Activated T-helper 1 cell treated with anti-CD3 and anti-CD28 coated beads, Interleukin-12 subunit alpha, Interleukin-12 subunit beta, Interleukin-2, Interleukin-4 antibody, amounts not matched to agents 30 ng/mL and 10 ng/mL and 1 ng/mL, durations not matched to agents 14 hours and 24 hours and 36 hours (primary cell): ENCODE measurements at regions not wholly inside any gene's neighbourhood (a gene's known extent, or its start where the extent isn't known, plus 50 kb on each side); places are given as distances from the start of the nearest gene placed in this dataset.

Experiments
- DNase-seq: peaks from one replicate; pipeline ENCODE4 v3.0.0; 2021; ENCODE audit warnings: low spot score
- H3K27ac Mint-ChIP-seq: one replicate; pipeline ENCODE4 v1.8.0; 2021; ENCODE audit warnings: mild to moderate bottlenecking, mixed read lengths
- H3K27me3 Mint-ChIP-seq: one replicate; pipeline ENCODE4 v1.8.0; 2022; ENCODE audit warnings: mild to moderate bottlenecking, moderate library complexity, mixed read lengths; ENCODE audit not compliant: insufficient read depth
- H3K36me3 Mint-ChIP-seq: one replicate; pipeline ENCODE4 v1.8.0; 2021; ENCODE audit warnings: low read depth, mixed read lengths
- H3K4me1 Mint-ChIP-seq: one replicate; pipeline ENCODE4 v1.8.0; 2021; ENCODE audit warnings: low read depth, mixed read lengths
- H3K4me3 Mint-ChIP-seq: one replicate; pipeline ENCODE4 v1.8.0; 2021; ENCODE audit warnings: mild to moderate bottlenecking, moderate library complexity, mixed read lengths
- H3K9me3 Mint-ChIP-seq: one replicate; pipeline ENCODE4 v1.8.0; 2021; ENCODE audit warnings: mixed read lengths
- intact Hi-C: fragments of 100-400 bp; cut with micrococcal nuclease; formaldehyde crosslinking; loops from one replicate; pipeline ENCODE4 v1.15.1; 2024

- H3K36me3 Mint-ChIP-seq: no peaks in the 10 kb centered on the region
- intact Hi-C loops: no loop called here
- no peak for DNase-seq
- no peaks in the 10 kb centered on the region for H3K4me1 Mint-ChIP-seq
- H3K9me3 Mint-ChIP-seq: no peaks in the 10 kb centered on the region
- H3K4me3 Mint-ChIP-seq: no peak overlapping the region
- H3K27ac Mint-ChIP-seq: no peak overlapping the region
- H3K27me3 Mint-ChIP-seq: peaks cover 2% of the 10 kb centered on the region
Measured at GRCh38 chr5:92911851-92912250, 669.2 kb downstream of the NR2F1-AS1 start.

- H3K27me3 Mint-ChIP-seq: peaks cover 2% of the 10 kb centered on the region
- no peaks in the 10 kb centered on the region for H3K9me3 Mint-ChIP-seq
- H3K27ac Mint-ChIP-seq: no peak overlapping the region
- intact Hi-C loops: no loop called here
- H3K4me1 Mint-ChIP-seq: no peaks in the 10 kb centered on the region
- H3K36me3 Mint-ChIP-seq: no peaks in the 10 kb centered on the region
- no peak overlapping the region for H3K4me3 Mint-ChIP-seq
- no peak for DNase-seq
Measured at GRCh38 chr5:92911293-92911692, 669.7 kb downstream of the NR2F1-AS1 start.

DNA sequence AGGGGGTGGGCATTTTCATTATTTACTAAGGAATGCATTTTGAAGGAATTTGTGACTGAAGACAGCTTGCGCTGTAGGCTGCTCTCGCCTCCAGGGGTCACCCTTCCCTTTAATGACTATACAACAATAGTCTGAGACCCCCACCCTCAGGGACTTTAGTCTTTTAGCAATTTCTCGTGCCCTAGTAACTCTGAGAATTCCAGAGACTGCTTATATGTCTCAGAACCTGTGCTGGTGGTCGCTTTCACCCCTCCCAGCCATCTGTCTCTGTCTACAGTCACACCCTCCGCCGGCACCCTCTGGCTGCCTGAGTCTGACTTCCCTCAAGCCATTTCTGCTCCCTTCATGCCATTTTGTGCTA is 671.4 kb downstream of the NR2F1-AS1 start:
- no peak overlapping the region for H3K27ac Mint-ChIP-seq
- no peaks in the 10 kb centered on the region for H3K36me3 Mint-ChIP-seq
- no peaks in the 10 kb centered on the region for H3K9me3 Mint-ChIP-seq
- intact Hi-C loops: no loop called here
- no peak for DNase-seq
- H3K4me3 Mint-ChIP-seq: no peak overlapping the region
- peaks cover 2% of the 10 kb centered on the region for H3K27me3 Mint-ChIP-seq
- H3K4me1 Mint-ChIP-seq: no peaks in the 10 kb centered on the region

DNA sequence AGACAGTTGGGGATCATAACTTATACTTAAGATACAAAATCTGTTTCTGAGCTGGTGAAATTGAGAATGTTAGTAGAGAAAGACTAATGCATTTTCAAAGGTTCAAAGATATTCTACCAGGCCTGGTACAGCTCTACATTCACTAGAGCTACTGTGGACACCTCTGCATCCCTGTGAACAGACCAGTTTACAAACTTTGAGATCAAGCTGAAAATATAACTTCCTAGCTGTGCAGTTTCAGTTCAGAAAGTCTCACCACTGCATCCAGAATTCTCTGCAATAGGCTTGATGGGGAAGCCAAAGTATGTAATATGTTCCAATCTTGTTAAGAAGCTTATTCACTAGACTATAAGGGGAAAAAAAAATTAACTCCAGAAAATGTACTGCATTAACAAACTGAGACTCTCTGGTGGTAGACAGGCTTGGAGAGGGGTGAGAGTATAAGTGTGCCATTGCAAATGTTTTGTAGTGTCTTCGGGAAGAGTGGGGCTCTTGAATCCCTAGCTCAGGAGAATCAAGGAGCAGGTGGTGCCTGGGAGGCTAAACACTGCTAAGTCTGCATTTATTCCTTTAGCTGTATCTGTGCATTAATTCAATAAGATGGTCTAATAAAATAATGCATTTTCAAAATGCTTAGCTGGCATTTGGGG is 671.9 kb downstream of the NR2F1-AS1 start:
- no peak overlapping the region for H3K4me3 Mint-ChIP-seq
- intact Hi-C loops: no loop called here

DNA sequence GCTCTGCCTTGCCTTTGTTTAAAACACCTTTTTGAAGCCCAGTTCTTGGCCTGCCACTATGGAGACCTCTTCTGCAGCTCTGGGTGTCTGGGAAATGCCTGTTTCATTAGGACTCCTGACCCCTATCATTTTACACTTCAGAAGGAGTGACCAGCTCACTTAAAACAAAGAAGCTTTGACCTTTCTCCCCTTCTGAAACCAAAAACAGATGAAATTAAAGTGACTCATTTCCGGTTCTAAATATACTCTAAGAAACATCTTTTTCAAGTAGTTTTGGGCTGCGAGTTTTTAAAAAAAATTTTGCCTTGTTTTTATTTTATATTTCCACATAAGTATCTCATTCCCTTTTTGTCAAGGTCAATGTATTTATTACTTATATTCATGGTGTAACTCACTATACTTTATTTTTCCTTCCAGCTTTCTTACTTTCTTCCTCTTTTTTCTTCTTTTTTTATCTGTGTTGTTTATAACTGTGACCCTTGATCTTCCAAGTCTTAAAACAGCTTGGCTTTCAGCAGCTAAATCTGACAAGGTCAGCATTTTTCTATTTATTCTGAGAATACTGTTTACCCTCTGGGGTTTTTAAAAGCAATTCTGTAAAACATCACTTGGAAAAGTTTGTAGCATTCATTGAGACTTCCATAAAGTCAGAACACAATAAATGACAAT is 672.9 kb downstream of the NR2F1-AS1 start:
- intact Hi-C loops: no loop called here
- Mint-ChIP-seq H3K9me3 (no peaks in the 10 kb centered on the region), H3K36me3 (no peaks in the 10 kb centered on the region), H3K27ac (no peak overlapping the region), H3K27me3 (peaks cover 2% of the 10 kb centered on the region), H3K4me1 (no peaks in the 10 kb centered on the region), H3K4me3 (no peak overlapping the region)
- DNase-seq: no peak

More for the DNA sequence above, 671.9 kb downstream of the NR2F1-AS1 start:
- H3K4me1 Mint-ChIP-seq: no peaks in the 10 kb centered on the region
- DNase-seq: no peak
- H3K9me3 Mint-ChIP-seq: no peaks in the 10 kb centered on the region
- peaks cover 2% of the 10 kb centered on the region for H3K27me3 Mint-ChIP-seq
- H3K36me3 Mint-ChIP-seq: no peaks in the 10 kb centered on the region
- H3K27ac Mint-ChIP-seq: no peak overlapping the region

DNA sequence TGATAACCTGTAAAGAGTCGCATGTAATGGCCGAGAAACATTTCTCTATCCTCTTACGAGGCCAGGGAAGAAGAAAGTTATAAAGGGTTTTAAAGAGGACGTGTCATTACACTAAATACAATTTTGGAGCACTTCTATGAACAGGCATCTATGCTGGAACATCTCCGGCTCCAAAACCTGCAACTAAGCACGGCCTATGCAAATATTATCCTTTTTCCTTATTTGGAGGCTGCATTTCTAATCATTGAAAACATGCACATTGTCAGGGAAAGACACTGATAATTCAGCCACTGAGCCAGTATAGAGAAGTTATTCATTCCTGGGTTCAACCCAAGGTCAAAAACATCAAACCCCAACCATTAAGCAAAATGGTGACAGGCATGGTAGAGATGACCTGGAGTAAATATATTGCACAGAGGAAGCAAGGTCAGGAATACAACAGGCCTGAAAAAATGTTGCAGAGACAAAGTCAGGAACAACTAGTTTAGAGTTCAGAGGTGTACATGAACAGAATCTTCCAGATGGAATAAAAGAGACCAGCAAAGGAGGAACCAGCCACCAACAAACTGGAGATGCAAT is 674.1 kb downstream of the NR2F1-AS1 start:
- intact Hi-C loops: no loop called here

GRCh38 chr5:92904021-92904420 is 677.0 kb downstream of the NR2F1-AS1 start:
- no peaks in the 10 kb centered on the region for H3K36me3 Mint-ChIP-seq
- H3K27me3 Mint-ChIP-seq: no peaks in the 10 kb centered on the region
- no peak for DNase-seq
- intact Hi-C loops: no loop called here
- no peak overlapping the region for H3K27ac Mint-ChIP-seq
- no peak overlapping the region for H3K4me3 Mint-ChIP-seq
- no peaks in the 10 kb centered on the region for H3K9me3 Mint-ChIP-seq
- no peaks in the 10 kb centered on the region for H3K4me1 Mint-ChIP-seq

More for the DNA sequence above, 674.1 kb downstream of the NR2F1-AS1 start:
- Mint-ChIP-seq H3K4me3 (no peak overlapping the region), H3K9me3 (no peaks in the 10 kb centered on the region), H3K36me3 (no peaks in the 10 kb centered on the region), H3K4me1 (no peaks in the 10 kb centered on the region), H3K27ac (no peak overlapping the region), H3K27me3 (peaks cover 2% of the 10 kb centered on the region)
- DNase-seq: no peak

DNA sequence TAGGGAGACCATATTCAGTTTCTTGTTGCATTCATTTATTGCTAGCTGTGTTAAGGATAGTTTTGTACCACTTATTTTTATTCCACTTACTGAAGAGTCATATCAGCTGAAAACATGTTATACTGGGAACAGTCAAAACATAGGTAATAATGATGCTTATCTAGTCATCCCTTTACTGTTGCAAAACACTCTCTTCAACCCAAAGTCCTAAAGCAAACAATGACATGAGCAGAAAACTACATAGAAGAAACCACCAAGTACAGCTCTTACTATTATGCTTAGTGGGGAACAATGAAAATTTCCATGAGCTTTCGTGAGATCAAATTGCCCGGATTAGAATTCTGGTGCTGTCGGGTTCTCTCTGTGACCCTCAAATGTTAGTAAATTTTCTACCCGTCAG is 681.4 kb downstream of the NR2F1-AS1 start:
- Mint-ChIP-seq H3K36me3 (no peaks in the 10 kb centered on the region), H3K4me3 (no peak overlapping the region), H3K9me3 (no peaks in the 10 kb centered on the region), H3K4me1 (no peaks in the 10 kb centered on the region), H3K27me3 (no peaks in the 10 kb centered on the region), H3K27ac (no peak overlapping the region)
- no peak for DNase-seq
- intact Hi-C loops: no loop called here

DNA sequence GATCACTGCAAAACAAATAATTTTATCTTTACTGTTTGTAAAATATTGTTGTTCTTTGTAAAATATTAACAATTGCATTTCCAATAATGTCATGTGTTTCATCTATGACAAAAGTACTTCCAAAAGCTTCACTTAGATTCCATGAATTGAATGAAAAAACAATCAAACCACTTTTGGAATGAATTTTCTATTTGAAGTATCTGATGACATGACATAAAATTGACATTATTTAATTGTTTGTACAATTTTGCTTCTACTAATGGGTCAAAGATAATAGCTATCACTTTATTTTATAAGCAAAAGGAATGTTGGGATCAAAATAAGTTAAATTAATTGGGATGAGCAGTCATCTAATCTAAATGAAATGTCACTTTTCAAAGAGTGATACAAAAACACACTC is 684.3 kb downstream of the NR2F1-AS1 start:
- Mint-ChIP-seq H3K4me1 (no peaks in the 10 kb centered on the region), H3K9me3 (no peaks in the 10 kb centered on the region), H3K36me3 (no peaks in the 10 kb centered on the region), H3K27ac (no peak overlapping the region), H3K4me3 (no peak overlapping the region), H3K27me3 (no peaks in the 10 kb centered on the region)
- intact Hi-C loops: no loop called here
- no peak for DNase-seq

DNA sequence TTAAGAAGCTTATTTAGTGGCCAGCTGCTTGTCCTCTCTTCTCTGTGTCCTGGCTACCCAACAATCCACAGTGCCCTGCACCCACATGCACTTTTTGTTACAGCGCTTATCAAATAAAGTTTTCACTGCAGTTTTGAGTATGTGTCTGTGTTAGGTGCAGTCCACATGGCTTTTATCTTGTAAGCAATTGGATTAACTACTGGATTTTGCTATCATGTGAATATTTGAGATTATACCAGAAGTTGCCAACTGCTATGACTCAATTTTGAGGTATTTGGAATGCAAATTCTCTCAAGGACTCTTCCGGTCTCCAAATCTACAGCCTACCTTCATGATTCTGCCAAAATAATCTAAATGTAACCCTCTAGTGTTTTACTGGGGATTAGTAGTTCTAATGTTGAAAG is 690.2 kb downstream of the NR2F1-AS1 start:
- Mint-ChIP-seq H3K27ac (no peak overlapping the region), H3K9me3 (peaks cover 7% of the 10 kb centered on the region), H3K4me1 (no peaks in the 10 kb centered on the region), H3K4me3 (no peak overlapping the region), H3K27me3 (no peaks in the 10 kb centered on the region), H3K36me3 (no peaks in the 10 kb centered on the region)
- intact Hi-C loops: no loop called here
- DNase-seq: no peak

GRCh38 chr5:92889140-92889539 is 691.9 kb downstream of the NR2F1-AS1 start:
- Mint-ChIP-seq H3K4me3 (no peak overlapping the region), H3K4me1 (no peaks in the 10 kb centered on the region), H3K36me3 (no peaks in the 10 kb centered on the region), H3K27ac (no peak overlapping the region), H3K27me3 (no peaks in the 10 kb centered on the region), H3K9me3 (peaks cover 7% of the 10 kb centered on the region)
- DNase-seq: no peak
- intact Hi-C loops: no loop called here

DNA sequence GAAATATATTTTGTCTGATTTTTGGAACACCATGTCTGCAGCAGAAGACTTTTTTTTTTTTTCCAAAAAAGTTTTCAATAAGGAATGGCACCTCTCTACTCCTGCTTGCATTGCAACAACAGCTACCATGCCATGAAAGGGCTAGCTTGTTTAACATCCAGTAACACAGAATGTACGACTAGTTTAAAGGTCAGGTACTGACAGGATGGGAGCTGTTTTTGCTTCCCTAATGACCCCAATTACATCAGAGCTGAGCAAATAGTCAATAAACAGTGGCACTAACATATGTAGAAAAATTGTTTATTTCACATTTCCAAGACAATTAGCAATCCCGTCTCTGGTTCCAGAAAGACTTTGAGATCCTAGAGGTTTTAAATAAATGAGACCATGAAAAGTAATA is 693.8 kb downstream of the NR2F1-AS1 start:
- H3K4me3 Mint-ChIP-seq: no peak overlapping the region
- no peaks in the 10 kb centered on the region for H3K36me3 Mint-ChIP-seq
- no peaks in the 10 kb centered on the region for H3K27me3 Mint-ChIP-seq
- intact Hi-C loops: no loop called here
- H3K4me1 Mint-ChIP-seq: no peaks in the 10 kb centered on the region
- no peak for DNase-seq
- H3K27ac Mint-ChIP-seq: no peak overlapping the region
- H3K9me3 Mint-ChIP-seq: peaks cover 7% of the 10 kb centered on the region

DNA sequence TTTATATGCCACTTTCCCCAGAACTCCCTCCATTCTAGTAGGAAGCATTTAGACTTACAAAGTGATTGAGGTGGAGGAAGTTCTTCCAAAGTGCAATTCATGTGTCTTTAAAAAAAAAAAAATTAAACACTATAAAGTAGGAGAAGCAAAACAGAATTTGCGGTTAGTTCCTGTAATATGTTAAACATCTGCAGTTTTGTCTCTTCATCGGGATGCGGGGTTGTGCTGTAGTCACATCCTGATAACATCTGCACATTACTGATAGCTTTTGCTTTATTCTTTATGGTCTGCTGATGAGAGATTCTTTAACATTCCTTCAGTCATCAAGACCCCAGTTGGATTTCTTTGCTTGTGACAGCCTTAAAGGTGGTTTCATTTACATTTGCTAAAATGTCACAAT is 694.3 kb downstream of the NR2F1-AS1 start:
- Mint-ChIP-seq H3K4me3 (no peak overlapping the region), H3K4me1 (no peaks in the 10 kb centered on the region), H3K9me3 (peaks cover 7% of the 10 kb centered on the region), H3K27ac (no peak overlapping the region), H3K36me3 (no peaks in the 10 kb centered on the region), H3K27me3 (no peaks in the 10 kb centered on the region)
- no peak for DNase-seq
- intact Hi-C loops: no loop called here
